ENCODE measurements at regions not wholly inside any gene's neighbourhood (a gene's known extent, or its start where the extent isn't known, plus 50 kb on each side); places are given as distances from the start of the nearest gene placed in this dataset.
A peak's percentile ranks its signal among the peaks of the same experiment; 100 is the strongest.
"Not testable (repeated sequence)": the region's sequence is repeated elsewhere in the genome, so short reads cannot be mapped to it uniquely, and the experiment has no call there.

- no peak for DNase-seq
These were observed 927.9 kb downstream of the MAT2B start for GRCh38 chr5:164433106-164433870.

GRCh38 chr5:164435576-164435975 lies 930.2 kb downstream of the MAT2B start:
- no peak for DNase-seq

- DNase-seq: no peak
These were observed 934.4 kb downstream of the MAT2B start for GRCh38 chr5:164439799-164440198.

- DNase-seq: no peak
These were observed 944.0 kb downstream of the MAT2B start for GRCh38 chr5:164449460-164449859.

GRCh38 chr5:164466033-164466432 lies 960.6 kb downstream of the MAT2B start:
- no peak for DNase-seq

- no peak for DNase-seq
These were observed 964.9 kb downstream of the MAT2B start for GRCh38 chr5:164470312-164470711.

GRCh38 chr5:164472165-164472564 lies 966.7 kb downstream of the MAT2B start:
- no peak for DNase-seq

- peak; percentile 56 for DNase-seq
These were observed 970.0 kb downstream of the MAT2B start for GRCh38 chr5:164475339-164475977.

GRCh38 chr5:164481270-164481669 lies 975.9 kb downstream of the MAT2B start:
- DNase-seq: peak; percentile 4

- DNase-seq: no peak
These were observed 976.9 kb downstream of the MAT2B start for GRCh38 chr5:164482351-164482750.

GRCh38 chr5:164484948-164485347 lies 979.5 kb downstream of the MAT2B start:
- no peak for DNase-seq

- DNase-seq: no peak
These were observed 982.5 kb downstream of the MAT2B start for GRCh38 chr5:164487939-164488338.

- no peak for DNase-seq
These were observed 992.1 kb downstream of the MAT2B start for GRCh38 chr5:164497311-164498064.

GRCh38 chr5:164498438-164498837 lies 993.0 kb downstream of the MAT2B start:
- DNase-seq: no peak

- no peak for DNase-seq
These were observed 995.4 kb downstream of the MAT2B start for GRCh38 chr5:164500856-164501255.

- no peak for DNase-seq
These were observed 995.9 kb downstream of the MAT2B start for GRCh38 chr5:164501344-164501743.

GRCh38 chr5:164504141-164504772 lies 998.8 kb downstream of the MAT2B start:
- DNase-seq: peak; percentile 80

GRCh38 chr5:164505791-164506190 lies 1000.4 kb downstream of the MAT2B start:
- DNase-seq: no peak

- DNase-seq: no peak
These were observed 1012.8 kb downstream of the MAT2B start for GRCh38 chr5:164518067-164518740.

- no peak for DNase-seq
These were observed 1013.3 kb downstream of the MAT2B start for GRCh38 chr5:164518741-164519080.

GRCh38 chr5:164532235-164532900 lies 1026.9 kb downstream of the MAT2B start:
- DNase-seq: no peak

GRCh38 chr5:164533426-164533825 lies 1028.0 kb downstream of the MAT2B start:
- DNase-seq: not testable (repeated sequence)

Measured in dermis blood vessel endothelial cell (primary cell).